ENCODE measurements at regions not wholly inside any gene's neighbourhood (a gene's known extent, or its start where the extent isn't known, plus 50 kb on each side); places are given as distances from the start of the nearest gene placed in this dataset.

DNA sequence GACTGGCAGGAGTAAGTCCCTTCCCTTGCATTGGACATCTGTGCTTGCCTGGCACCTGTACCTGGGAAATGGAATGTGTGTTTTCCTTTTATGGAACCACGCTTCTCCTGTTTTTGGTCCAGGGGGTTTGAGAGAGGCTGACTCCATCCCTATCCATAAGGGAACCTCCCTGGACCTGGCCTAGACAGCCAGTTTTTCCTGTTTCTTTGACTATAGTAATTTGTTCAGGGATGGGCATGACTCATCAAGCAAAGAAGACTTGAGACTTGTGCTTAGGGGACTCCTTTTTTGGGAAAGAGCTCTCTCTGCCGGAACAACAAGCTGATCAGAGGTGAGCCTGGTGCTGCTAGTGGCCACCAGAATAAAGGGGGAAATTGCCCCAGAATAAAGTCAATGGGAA is 393.8 kb downstream of the CDH26 start:
- Histone ChIP-seq H2AK5ac (ENCODE audit: low read depth, low read length) (no peak overlapping the region), H3K79me2 (ENCODE audit: control insufficient read depth in 1 of 2, insufficient read depth in 2 of 2, low read length in 2 of 2) (no peaks in the 10 kb centered on the region), H3K23me2 (ENCODE audit: low read depth, low read length) (no peaks in the 10 kb centered on the region), H3K56ac (replicated peaks; ENCODE audit: insufficient read length, low read depth, low read length) (no peak overlapping the region), H3K9ac (replicated peaks in 1 of 4; ENCODE audit: extremely low read depth in 1 of 4, low read depth in 3 of 4, low read length in 3 of 4) (no peak overlapping the region), H2BK12ac (ENCODE audit: low read depth, low read length) (no peak overlapping the region), H3K27me3 (replicated peaks in 1 of 4; ENCODE audit: control insufficient read depth in 3 of 4, extremely low read depth in 1 of 4, insufficient read depth in 3 of 4, low read length in 3 of 4) (no peaks in the 10 kb centered on the region; a peak in 1 of 7 replicates), H3K9me3 (ENCODE audit: insufficient read depth in 2 of 2, low read depth in 1 of 2, low read length in 1 of 2) (peaks cover 6 to 13% of the 10 kb centered on the region in 2 experiments; a peak in 2 of 4 replicates), H3K4ac (replicated peaks; ENCODE audit: insufficient read length, low read depth, low read length) (no peak overlapping the region), H3K27ac (ENCODE audit: low read depth, low read length) (no peak overlapping the region), H3K4me3 (ENCODE audit: extremely low read depth in 1 of 4, insufficient read depth in 2 of 4, low read depth in 3 of 4, low read length in 4 of 4) (no peak overlapping the region), H2BK15ac (ENCODE audit: low read length) (no peak overlapping the region), H4K5ac (ENCODE audit: insufficient read length, low read depth, low read length) (no peak overlapping the region), H3K23ac (ENCODE audit: insufficient read length) (no peak overlapping the region), H3K4me1 (replicated peaks in 1 of 4; ENCODE audit: control insufficient read depth in 3 of 4, insufficient read depth in 4 of 4, low read length in 3 of 4) (no peaks in the 10 kb centered on the region), H3K79me1 (ENCODE audit: low read depth, low read length) (no peaks in the 10 kb centered on the region), H3K18ac (ENCODE audit: extremely low read depth, low read length) (no peak overlapping the region), H2AFZ (ENCODE audit: low read length) (no peak overlapping the region), H4K20me1 (replicated peaks in 1 of 2; ENCODE audit: control insufficient read depth in 1 of 2, insufficient read depth in 2 of 2, low read length in 2 of 2) (no peaks in the 10 kb centered on the region), H3K4me2 (ENCODE audit: insufficient read depth in 1 of 2, low read depth in 2 of 2, low read length in 2 of 2) (no peak overlapping the region), H3K14ac (ENCODE audit: insufficient read length) (no peak overlapping the region), H2BK5ac (ENCODE audit: low read depth, low read length) (no peak overlapping the region), H4K8ac (ENCODE audit: extremely low read depth, insufficient read depth, low read length) (no peak overlapping the region), H4K91ac (replicated peaks; ENCODE audit: insufficient read length, low read length) (no peak overlapping the region), H2BK120ac (replicated peaks; ENCODE audit: low read depth, low read length) (no peak overlapping the region), H2BK20ac (ENCODE audit: low read length) (no peak overlapping the region), H3K36me3 (ENCODE audit: control insufficient read depth in 2 of 4, insufficient read depth in 4 of 4, low read length in 3 of 4) (no peaks in the 10 kb centered on the region)
- DNase-seq (ENCODE audit: low read depth in 1 of 2, low spot score in 2 of 2), result no peak
- ChIA-PET POLR2A (ENCODE audit: partially characterized antibody) (no interaction called here), CTCF (ENCODE audit: partially characterized antibody) (no interaction called here)
- WGBS, 2 experiments (ENCODE audit: extremely low coverage in 1 of 2, insufficient coverage in 1 of 2, insufficient read length in 1 of 2, insufficient replicate concordance in 2 of 2, low coverage in 1 of 2, low lambda C conversion rate in 2 of 2, missing lambda C conversion rate in 1 of 2), result 88% methylated on average over 2 of the region's 2 CpGs; no CpG with 5 or more reads in 1 of the 2 experiments
- no peak for FAIRE-seq
- no peak for TF ChIP-seq SP1 (IDR thresholded peaks at IDR 0.05; ENCODE audit: low read depth, low read length)
- TF ChIP-seq, protein P1, sequence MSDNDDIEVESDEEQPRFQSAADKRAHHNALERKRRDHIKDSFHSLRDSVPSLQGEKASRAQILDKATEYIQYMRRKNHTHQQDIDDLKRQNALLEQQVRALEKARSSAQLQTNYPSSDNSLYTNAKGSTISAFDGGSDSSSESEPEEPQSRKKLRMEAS (IDR thresholded peaks at IDR 0.05), result no peak
- no peak for TF ChIP-seq KDM1A (IDR thresholded peaks at IDR 0.05; ENCODE audit: borderline replicate concordance, low read length)
- TF ChIP-seq, protein P2, sequence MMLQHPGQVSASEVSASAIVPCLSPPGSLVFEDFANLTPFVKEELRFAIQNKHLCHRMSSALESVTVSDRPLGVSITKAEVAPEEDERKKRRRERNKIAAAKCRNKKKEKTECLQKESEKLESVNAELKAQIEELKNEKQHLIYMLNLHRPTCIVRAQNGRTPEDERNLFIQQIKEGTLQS (IDR thresholded peaks at IDR 0.05; ENCODE audit: insufficient read depth, low read depth, low read length), result no peak
- TF ChIP-seq, protein P3, sequence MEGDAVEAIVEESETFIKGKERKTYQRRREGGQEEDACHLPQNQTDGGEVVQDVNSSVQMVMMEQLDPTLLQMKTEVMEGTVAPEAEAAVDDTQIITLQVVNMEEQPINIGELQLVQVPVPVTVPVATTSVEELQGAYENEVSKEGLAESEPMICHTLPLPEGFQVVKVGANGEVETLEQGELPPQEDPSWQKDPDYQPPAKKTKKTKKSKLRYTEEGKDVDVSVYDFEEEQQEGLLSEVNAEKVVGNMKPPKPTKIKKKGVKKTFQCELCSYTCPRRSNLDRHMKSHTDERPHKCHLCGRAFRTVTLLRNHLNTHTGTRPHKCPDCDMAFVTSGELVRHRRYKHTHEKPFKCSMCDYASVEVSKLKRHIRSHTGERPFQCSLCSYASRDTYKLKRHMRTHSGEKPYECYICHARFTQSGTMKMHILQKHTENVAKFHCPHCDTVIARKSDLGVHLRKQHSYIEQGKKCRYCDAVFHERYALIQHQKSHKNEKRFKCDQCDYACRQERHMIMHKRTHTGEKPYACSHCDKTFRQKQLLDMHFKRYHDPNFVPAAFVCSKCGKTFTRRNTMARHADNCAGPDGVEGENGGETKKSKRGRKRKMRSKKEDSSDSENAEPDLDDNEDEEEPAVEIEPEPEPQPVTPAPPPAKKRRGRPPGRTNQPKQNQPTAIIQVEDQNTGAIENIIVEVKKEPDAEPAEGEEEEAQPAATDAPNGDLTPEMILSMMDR (IDR thresholded peaks at IDR 0.05; ENCODE audit: control extremely low read depth in 1 of 3, insufficient read depth in 1 of 3, low read depth in 1 of 3, low read length in 3 of 3), result no peak
- TF ChIP-seq BRCA1 (IDR thresholded peaks at IDR 0.05; ENCODE audit: low read depth, low read length), result no peak
- no peak for TF ChIP-seq TCF12 (IDR thresholded peaks at IDR 0.05; ENCODE audit: low read depth, low read length)
- TF ChIP-seq CBX8 (IDR thresholded peaks at IDR 0.05; ENCODE audit: borderline replicate concordance, low read depth, low read length), result no peak
- TF ChIP-seq NRF1 (IDR thresholded peaks at IDR 0.05; ENCODE audit: low read depth, low read length), result no peak
- TF ChIP-seq GTF2F1 (IDR thresholded peaks at IDR 0.05; ENCODE audit: borderline replicate concordance, low read depth, low read length), result no peak
- no peak for TF ChIP-seq SRF (IDR thresholded peaks at IDR 0.05; ENCODE audit: low read depth, low read length)
- TF ChIP-seq CHD1 (IDR thresholded peaks at IDR 0.05; ENCODE audit: low read depth, low read length), result no peak

All from H1 (cell line).